22Rv1 (cell line): ENCODE measurements at regions not wholly inside any gene's neighbourhood (a gene's known extent, or its start where the extent isn't known, plus 50 kb on each side); places are given as distances from the start of the nearest gene placed in this dataset.

Experiments
- ZFX ChIP-seq: fragments of 450-650 bp; IDR thresholded peaks from 2 replicates; pipeline ENCODE4 v1.6.1; 2017; ENCODE audit warnings: antibody characterized with exemption, borderline replicate concordance
- TF ChIP-seq, protein P1 (sequence below): fragments of 450-650 bp; IDR thresholded peaks from 2 replicates; pipeline ENCODE4 v1.5.1; 2017; ENCODE audit warnings: mild to moderate bottlenecking

- TF ChIP-seq, protein P1, sequence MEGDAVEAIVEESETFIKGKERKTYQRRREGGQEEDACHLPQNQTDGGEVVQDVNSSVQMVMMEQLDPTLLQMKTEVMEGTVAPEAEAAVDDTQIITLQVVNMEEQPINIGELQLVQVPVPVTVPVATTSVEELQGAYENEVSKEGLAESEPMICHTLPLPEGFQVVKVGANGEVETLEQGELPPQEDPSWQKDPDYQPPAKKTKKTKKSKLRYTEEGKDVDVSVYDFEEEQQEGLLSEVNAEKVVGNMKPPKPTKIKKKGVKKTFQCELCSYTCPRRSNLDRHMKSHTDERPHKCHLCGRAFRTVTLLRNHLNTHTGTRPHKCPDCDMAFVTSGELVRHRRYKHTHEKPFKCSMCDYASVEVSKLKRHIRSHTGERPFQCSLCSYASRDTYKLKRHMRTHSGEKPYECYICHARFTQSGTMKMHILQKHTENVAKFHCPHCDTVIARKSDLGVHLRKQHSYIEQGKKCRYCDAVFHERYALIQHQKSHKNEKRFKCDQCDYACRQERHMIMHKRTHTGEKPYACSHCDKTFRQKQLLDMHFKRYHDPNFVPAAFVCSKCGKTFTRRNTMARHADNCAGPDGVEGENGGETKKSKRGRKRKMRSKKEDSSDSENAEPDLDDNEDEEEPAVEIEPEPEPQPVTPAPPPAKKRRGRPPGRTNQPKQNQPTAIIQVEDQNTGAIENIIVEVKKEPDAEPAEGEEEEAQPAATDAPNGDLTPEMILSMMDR, result no peak
- TF ChIP-seq ZFX, result no peak
Observed at GRCh38 chr20:6641012-6641411, 126.5 kb upstream of the BMP2 start.
